ENCODE measurements at regions not wholly inside any gene's neighbourhood (a gene's known extent, or its start where the extent isn't known, plus 50 kb on each side); places are given as distances from the start of the nearest gene placed in this dataset.

DNA sequence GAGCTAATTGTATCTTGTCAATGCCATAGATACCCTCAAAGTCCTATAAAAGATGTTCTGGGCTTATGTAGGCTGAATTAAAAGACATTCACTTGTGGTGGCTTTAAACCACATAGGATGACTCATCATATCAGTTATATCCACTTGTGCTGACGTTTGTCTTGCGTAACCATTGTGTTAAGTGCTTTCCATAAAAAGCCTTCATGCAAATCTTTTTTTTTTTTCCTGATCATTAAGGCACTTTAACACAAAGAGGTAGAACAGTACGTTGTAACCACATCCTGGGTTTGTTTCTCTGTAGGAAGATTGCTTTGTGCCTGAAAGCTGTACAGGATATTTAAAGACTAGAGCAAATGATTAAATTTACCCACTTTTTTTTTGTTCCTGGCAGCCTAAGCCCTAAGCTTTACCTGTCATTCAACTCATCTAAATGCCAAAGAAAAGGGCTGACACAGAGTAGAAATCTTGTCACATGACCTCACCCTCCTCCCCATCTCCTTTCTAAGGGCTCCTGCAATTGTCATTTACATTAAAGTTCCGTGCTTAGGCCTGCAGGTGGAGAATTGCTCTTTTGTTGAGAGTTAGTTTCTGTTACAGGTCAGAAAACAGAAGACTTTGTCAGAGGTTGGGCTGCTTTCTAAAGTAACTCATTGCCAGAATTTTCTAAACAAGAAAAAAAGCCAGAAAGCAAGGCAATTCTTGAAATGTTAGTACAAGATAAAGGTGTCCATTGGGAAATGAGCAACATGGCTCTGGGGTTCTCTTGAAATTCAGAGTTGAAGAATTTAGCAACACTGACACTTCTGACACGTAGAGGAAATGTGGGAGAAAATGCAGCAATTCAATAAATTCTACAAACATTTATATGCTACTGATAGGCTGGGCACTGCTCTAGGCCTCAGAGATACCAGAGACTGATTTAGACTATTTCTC lies 555.6 kb downstream of the PPARGC1A start:
- FAIRE-seq, result peak; percentile 42
- Histone ChIP-seq H3K79me2 (ENCODE audit: control insufficient read depth, insufficient read depth, low read length) (no peaks in the 10 kb centered on the region), H4K20me1 (replicated peaks; ENCODE audit: control insufficient read depth, insufficient read depth, low read length) (no peaks in the 10 kb centered on the region), H3K27ac (ENCODE audit: extremely low read depth, low read depth, low read length) (peak overlapping the region; percentile 63), H3K4me1 (replicated peaks in 1 of 2; ENCODE audit: control insufficient read depth in 2 of 2, insufficient read depth in 2 of 2, low read length in 2 of 2) (peaks cover 0 to 2% of the 10 kb centered on the region in 2 experiments; a peak in 2 of 5 replicates), H3K36me3 (ENCODE audit: control insufficient read depth, insufficient read depth, low read length) (no peaks in the 10 kb centered on the region), H3K9me3 (replicated peaks; ENCODE audit: control insufficient read depth, insufficient read depth, low read depth, low read length) (no peaks in the 10 kb centered on the region), H3K4me3 (no peak overlapping the region), H3K27me3 (ENCODE audit: control insufficient read depth in 2 of 2, insufficient read depth in 2 of 2, low read length in 2 of 2) (no peaks in the 10 kb centered on the region), H3K9me1 (ENCODE audit: control insufficient read depth, insufficient read depth, low read length) (no peaks in the 10 kb centered on the region), H3K9ac (ENCODE audit: insufficient read depth in 1 of 2, low read depth in 2 of 2, low read length in 2 of 2) (no peak overlapping the region), H2AFZ (ENCODE audit: low read depth, low read length) (no peak overlapping the region), H3K4me2 (ENCODE audit: insufficient read depth, low read length) (peak overlapping the region; percentile 22)
- intact Hi-C loops (cut with micrococcal nuclease) (no loop called here), in situ Hi-C loops (cut with MboI) (no loop called here)
- peak; percentile 73 for ATAC-seq
- WGBS (ENCODE audit: insufficient coverage, low coverage, missing lambda C conversion rate), result 2% methylated on average over 5 of the region's 5 CpGs
- DNase-seq (ENCODE audit: extremely low read depth in 1 of 4, low spot score in 3 of 4), result peak; percentile 9 to 59 (median 14)
- ChIA-PET CTCF (ENCODE audit: low intra/inter-chr PET ratio) (no interaction called here), POLR2A (no interaction called here)
- BruUV-seq (replicated peaks), result no TSS peak
- TF ChIP-seq KDM1A (IDR thresholded peaks at IDR 0.05) (no peak), RAD51 (IDR thresholded peaks at IDR 0.05; ENCODE audit: borderline replicate concordance, low read depth) (0 out of 2 replicates have a peak, but pooled peaks have one; percentile 41), FUS (optimal IDR thresholded peaks at IDR 0.05; ENCODE audit: low read depth, low read length) (no peak), MIER1 (IDR thresholded peaks at IDR 0.05; ENCODE audit: low read depth) (no peak), ZNF584 (CRISPR knock-in tag; IDR thresholded peaks at IDR 0.05; ENCODE audit: low read depth) (no peak), ZNF232 (CRISPR knock-in tag; IDR thresholded peaks at IDR 0.05) (no peak), CHD7 (IDR thresholded peaks at IDR 0.05; ENCODE audit: low read depth, low read length) (no peak), CEBPB (tag; IDR thresholded peaks at IDR 0.05) (peak; percentile 88), SMARCA4 (IDR thresholded peaks at IDR 0.05) (peak; percentile 75), KDM5B (IDR thresholded peaks at IDR 0.05; ENCODE audit: insufficient replicate concordance, low read depth, low read length) (no peak), SREBF2 (CRISPR knock-in tag; IDR thresholded peaks at IDR 0.05) (no peak), MBD2 (IDR thresholded peaks at IDR 0.05; ENCODE audit: borderline replicate concordance, low read depth) (no peak)

All from K562 (cell line).